Ascending aorta (tissue), 2 donors: ENCODE measurements at regions not wholly inside any gene's neighbourhood (a gene's known extent, or its start where the extent isn't known, plus 50 kb on each side); places are given as distances from the start of the nearest gene placed in this dataset.

ENCODE experiments used
- DNase-seq, 2 donors: peaks; one replicate each; pipeline ENCODE4 v3.0.0-alpha.2; 2019; ENCODE audit warnings: low spot score in 2 of 2
- H3K27ac ChIP-seq, 2 donors: fragments of 200-600 bp; sonication (generic); one replicate each; pipeline ENCODE4 v1.5.1; 2016 to 2017; ENCODE audit warnings: mild to moderate bottlenecking in 1 of 2
- H3K27me3 ChIP-seq: fragments of 200-600 bp; sonication (generic); one replicate; pipeline ENCODE4 v1.5.1; 2017
- H3K36me3 ChIP-seq, 2 donors: fragments of 200-600 bp; sonication (generic); one replicate each; pipeline ENCODE4 v1.5.1; 2016
- H3K4me1 ChIP-seq, 2 donors: fragments of 200-600 bp; sonication (generic); one replicate each; pipeline ENCODE4 v1.5.1; 2016 to 2017; ENCODE audit warnings: mild to moderate bottlenecking in 1 of 2
- H3K4me3 ChIP-seq, 2 donors: fragments of 200-600 bp; sonication (generic); one replicate each; pipeline ENCODE4 v1.5.1; 2016 to 2017; ENCODE audit warnings: mild to moderate bottlenecking in 1 of 2
- H3K9me3 ChIP-seq, 2 donors: fragments of 200-600 bp; sonication (generic); one replicate each; pipeline ENCODE4 v1.5.1; 2016
- CTCF ChIP-seq, 3 experiments: fragments of 200-600 bp in 2 of 3; fragments of 450-650 bp in 1 of 3; sonication (generic) in 2 of 3; IDR thresholded peaks; one replicate each; pipeline ENCODE4 v1.5.1; 2016 to 2019; ENCODE audit warnings: antibody characterized with exemption in 3 of 3, mild to moderate bottlenecking in 1 of 3, moderate library complexity in 1 of 3
- intact Hi-C: fragments of 100-400 bp; cut with DNase I; formaldehyde crosslinking; loops from one replicate; pipeline ENCODE4 v1.15.1; 2023

- no peak overlapping the region for H3K27ac ChIP-seq
- no peaks in the 10 kb centered on the region for H3K36me3 ChIP-seq
- intact Hi-C loops = no loop called here
- H3K27me3 ChIP-seq = no peaks in the 10 kb centered on the region
- no peaks in the 10 kb centered on the region for H3K4me1 ChIP-seq
- TF ChIP-seq CTCF (IDR thresholded peaks at IDR 0.05) = no peak
- no peak for DNase-seq
- no peak overlapping the region for H3K4me3 ChIP-seq
- no peaks in the 10 kb centered on the region for H3K9me3 ChIP-seq
These were observed 88.3 kb upstream of the FRMD4B start for GRCh38 chr3:69474186-69474585.

- TF ChIP-seq CTCF (IDR thresholded peaks at IDR 0.05) = no peak
- Histone ChIP-seq H3K27ac (no peak overlapping the region), H3K4me1 (no peaks in the 10 kb centered on the region), H3K4me3 (no peak overlapping the region), H3K9me3 (no peaks in the 10 kb centered on the region), H3K36me3 (no peaks in the 10 kb centered on the region), H3K27me3 (no peaks in the 10 kb centered on the region)
- no peak for DNase-seq
- intact Hi-C loops = no loop called here
These were observed 86.2 kb upstream of the FRMD4B start for GRCh38 chr3:69472093-69472492.

- DNase-seq = no peak
- no peak overlapping the region for H3K4me3 ChIP-seq
- no peaks in the 10 kb centered on the region for H3K9me3 ChIP-seq
- H3K27me3 ChIP-seq = no peaks in the 10 kb centered on the region
- TF ChIP-seq CTCF (IDR thresholded peaks at IDR 0.05) = no peak
- H3K36me3 ChIP-seq = no peaks in the 10 kb centered on the region
- H3K4me1 ChIP-seq = no peaks in the 10 kb centered on the region
- no peak overlapping the region for H3K27ac ChIP-seq
- intact Hi-C loops = no loop called here
These were observed 77.6 kb upstream of the FRMD4B start for GRCh38 chr3:69463531-69463930.

GRCh38 chr3:69462826-69463100 is 76.9 kb upstream of the FRMD4B start:
- no peaks in the 10 kb centered on the region for H3K27me3 ChIP-seq
- no peak for DNase-seq
- TF ChIP-seq CTCF (IDR thresholded peaks at IDR 0.05) = no peak
- no peak overlapping the region for H3K27ac ChIP-seq
- intact Hi-C loops = no loop called here
- no peaks in the 10 kb centered on the region for H3K36me3 ChIP-seq
- no peaks in the 10 kb centered on the region for H3K9me3 ChIP-seq
- no peak overlapping the region for H3K4me3 ChIP-seq
- no peaks in the 10 kb centered on the region for H3K4me1 ChIP-seq

- no peaks in the 10 kb centered on the region for H3K9me3 ChIP-seq
- no peaks in the 10 kb centered on the region for H3K4me1 ChIP-seq
- intact Hi-C loops = no loop called here
- no peaks in the 10 kb centered on the region for H3K27me3 ChIP-seq
- TF ChIP-seq CTCF (IDR thresholded peaks at IDR 0.05) = no peak
- no peaks in the 10 kb centered on the region for H3K36me3 ChIP-seq
- no peak overlapping the region for H3K27ac ChIP-seq
- DNase-seq = no peak
- H3K4me3 ChIP-seq = no peak overlapping the region
These were observed 76.3 kb upstream of the FRMD4B start for GRCh38 chr3:69462022-69462825.

GRCh38 chr3:69460034-69460433 is 74.1 kb upstream of the FRMD4B start:
- Histone ChIP-seq H3K27ac (no peak overlapping the region), H3K4me3 (no peak overlapping the region), H3K27me3 (no peaks in the 10 kb centered on the region), H3K36me3 (no peaks in the 10 kb centered on the region), H3K9me3 (no peaks in the 10 kb centered on the region), H3K4me1 (no peaks in the 10 kb centered on the region)
- no peak for TF ChIP-seq CTCF (IDR thresholded peaks at IDR 0.05)
- intact Hi-C loops = no loop called here
- DNase-seq = no peak
